ENCODE measurements at regions not wholly inside any gene's neighbourhood (a gene's known extent, or its start where the extent isn't known, plus 50 kb on each side); places are given as distances from the start of the nearest gene placed in this dataset.

- H3K4me1 Mint-ChIP-seq (ENCODE audit: low read depth): peaks cover 3% of the 10 kb centered on the region
These were observed 58.3 kb upstream of the CARMIL1 start for GRCh38 chr6:25220857-25221256.

GRCh38 chr6:25222006-25222678, 57.0 kb upstream of the CARMIL1 start:
- peaks cover 6% of the 10 kb centered on the region for H3K27me3 Mint-ChIP-seq
- H3K36me3 Mint-ChIP-seq (ENCODE audit: insufficient read depth): no peaks in the 10 kb centered on the region
- peaks cover 5% of the 10 kb centered on the region for H3K4me1 Mint-ChIP-seq (ENCODE audit: low read depth)
- no peak for DNase-seq (ENCODE audit: low spot score, unreplicated experiment)
- H3K27ac Mint-ChIP-seq: no peak overlapping the region
- no peak for TF ChIP-seq CTCF (IDR thresholded peaks at IDR 0.05; ENCODE audit: unreplicated experiment)
- no peaks in the 10 kb centered on the region for H3K9me3 Mint-ChIP-seq (ENCODE audit: low read depth)
- H3K4me3 Mint-ChIP-seq (ENCODE audit: low read depth): no peak overlapping the region

More at GRCh38 chr6:25220857-25221256, 58.3 kb upstream of the CARMIL1 start:
- Mint-ChIP-seq H3K9me3 (ENCODE audit: low read depth) (no peaks in the 10 kb centered on the region), H3K36me3 (ENCODE audit: insufficient read depth) (no peaks in the 10 kb centered on the region), H3K4me3 (ENCODE audit: low read depth) (no peak overlapping the region), H3K27ac (no peak overlapping the region), H3K27me3 (peaks cover 6% of the 10 kb centered on the region)
- no peak for DNase-seq (ENCODE audit: low spot score, unreplicated experiment)
- TF ChIP-seq CTCF (IDR thresholded peaks at IDR 0.05; ENCODE audit: unreplicated experiment): no peak

GRCh38 chr6:25223490-25223991, 55.6 kb upstream of the CARMIL1 start:
- H3K27ac Mint-ChIP-seq: no peak overlapping the region
- no peaks in the 10 kb centered on the region for H3K36me3 Mint-ChIP-seq (ENCODE audit: insufficient read depth)
- H3K4me1 Mint-ChIP-seq (ENCODE audit: low read depth): peaks cover 5% of the 10 kb centered on the region
- peak; percentile 95 for TF ChIP-seq CTCF (IDR thresholded peaks at IDR 0.05; ENCODE audit: unreplicated experiment)
- H3K4me3 Mint-ChIP-seq (ENCODE audit: low read depth): no peak overlapping the region
- H3K9me3 Mint-ChIP-seq (ENCODE audit: low read depth): no peaks in the 10 kb centered on the region
- peak; percentile 32 for DNase-seq (ENCODE audit: low spot score, unreplicated experiment)
- peaks cover 6% of the 10 kb centered on the region for H3K27me3 Mint-ChIP-seq

- Mint-ChIP-seq H3K27me3 (peaks cover 6% of the 10 kb centered on the region), H3K4me3 (ENCODE audit: low read depth) (no peak overlapping the region), H3K4me1 (ENCODE audit: low read depth) (peaks cover 5% of the 10 kb centered on the region), H3K36me3 (ENCODE audit: insufficient read depth) (no peaks in the 10 kb centered on the region), H3K27ac (no peak overlapping the region), H3K9me3 (ENCODE audit: low read depth) (no peaks in the 10 kb centered on the region)
- DNase-seq (ENCODE audit: low spot score, unreplicated experiment): no peak
- TF ChIP-seq CTCF (IDR thresholded peaks at IDR 0.05; ENCODE audit: unreplicated experiment): no peak
These were observed 54.9 kb upstream of the CARMIL1 start for GRCh38 chr6:25224242-25224641.

- Mint-ChIP-seq H3K9me3 (ENCODE audit: low read depth) (no peaks in the 10 kb centered on the region), H3K36me3 (ENCODE audit: insufficient read depth) (no peaks in the 10 kb centered on the region), H3K4me3 (ENCODE audit: low read depth) (no peak overlapping the region), H3K27me3 (peaks cover 6% of the 10 kb centered on the region), H3K4me1 (ENCODE audit: low read depth) (peaks cover 7% of the 10 kb centered on the region), H3K27ac (no peak overlapping the region)
- TF ChIP-seq CTCF (IDR thresholded peaks at IDR 0.05; ENCODE audit: unreplicated experiment): no peak
- DNase-seq (ENCODE audit: low spot score, unreplicated experiment): no peak
These were observed 51.3 kb upstream of the CARMIL1 start for GRCh38 chr6:25227854-25228253.
